ENCODE measurements at regions not wholly inside any gene's neighbourhood (a gene's known extent, or its start where the extent isn't known, plus 50 kb on each side); places are given as distances from the start of the nearest gene placed in this dataset.

- DNase-seq: no peak
Measured at GRCh38 chr12:126545411-126545810, 1480.2 kb downstream of the AACS start.

GRCh38 chr12:126547905-126548304, 1482.7 kb downstream of the AACS start:
- no peak for DNase-seq

GRCh38 chr12:126551869-126552268, 1486.6 kb downstream of the AACS start:
- DNase-seq: no peak

- no peak for DNase-seq
Measured at GRCh38 chr12:126554625-126555024, 1489.4 kb downstream of the AACS start.

GRCh38 chr12:126557659-126558058, 1492.4 kb downstream of the AACS start:
- no peak for DNase-seq

- DNase-seq: no peak
Measured at GRCh38 chr12:126558219-126558618, 1493.0 kb downstream of the AACS start.

GRCh38 chr12:126558810-126559209, 1493.6 kb downstream of the AACS start:
- DNase-seq: no peak

GRCh38 chr12:126567016-126567415, 1501.8 kb downstream of the AACS start:
- DNase-seq: no peak

GRCh38 chr12:126569706-126570105, 1504.5 kb downstream of the AACS start:
- DNase-seq: no peak

- DNase-seq: no peak
Measured at GRCh38 chr12:126570566-126570965, 1505.3 kb downstream of the AACS start.

- no peak for DNase-seq
Measured at GRCh38 chr12:126572170-126572569, 1506.9 kb downstream of the AACS start.

- DNase-seq: no peak
Measured at GRCh38 chr12:126581655-126582054, 1516.4 kb downstream of the AACS start.

- no peak for DNase-seq
Measured at GRCh38 chr12:126582231-126582630, 1517.0 kb downstream of the AACS start.

- DNase-seq: no peak
Measured at GRCh38 chr12:126588586-126589249, 1523.5 kb downstream of the AACS start.

GRCh38 chr12:126591533-126591932, 1526.3 kb downstream of the AACS start:
- DNase-seq: no peak

GRCh38 chr12:126601184-126602170, 1536.2 kb downstream of the AACS start:
- DNase-seq: no peak

GRCh38 chr12:126602612-126603011, 1537.4 kb downstream of the AACS start:
- no peak for DNase-seq

GRCh38 chr12:126607157-126607556, 1541.9 kb downstream of the AACS start:
- no peak for DNase-seq

GRCh38 chr12:126607867-126608266, 1542.6 kb downstream of the AACS start:
- no peak for DNase-seq

GRCh38 chr12:126608607-126609175, 1543.5 kb downstream of the AACS start:
- no peak for DNase-seq

- no peak for DNase-seq
Measured at GRCh38 chr12:126616441-126616840, 1551.2 kb downstream of the AACS start.

GRCh38 chr12:126617312-126617711, 1552.1 kb downstream of the AACS start:
- DNase-seq: peak in 1 of 56 donors; percentile 6
